T-helper 22 cell (primary cell): ENCODE measurements at regions not wholly inside any gene's neighbourhood (a gene's known extent, or its start where the extent isn't known, plus 50 kb on each side); places are given as distances from the start of the nearest gene placed in this dataset.

Source experiments
- DNase-seq: peaks from one replicate; pipeline ENCODE4 v3.0.0-alpha.2; 2020; ENCODE audit warnings: low read depth

GRCh38 chr9:109950710-109951443 is 170.9 kb downstream of the PALM2AKAP2 start:
- no peak for DNase-seq

- no peak for DNase-seq
These were observed 173.3 kb downstream of the PALM2AKAP2 start for GRCh38 chr9:109953300-109953699.

- no peak for DNase-seq
These were observed 174.0 kb downstream of the PALM2AKAP2 start for GRCh38 chr9:109953813-109954497.

- DNase-seq: no peak
These were observed 176.9 kb downstream of the PALM2AKAP2 start for GRCh38 chr9:109956717-109957440.

- no peak for DNase-seq
These were observed 179.7 kb downstream of the PALM2AKAP2 start for GRCh38 chr9:109959679-109960078.

- no peak for DNase-seq
These were observed 181.6 kb downstream of the PALM2AKAP2 start for GRCh38 chr9:109961626-109962025.

GRCh38 chr9:109962215-109962614 is 182.2 kb downstream of the PALM2AKAP2 start:
- no peak for DNase-seq

- no peak for DNase-seq
These were observed 183.1 kb downstream of the PALM2AKAP2 start for GRCh38 chr9:109963079-109963478.

- DNase-seq: no peak
These were observed 186.8 kb downstream of the PALM2AKAP2 start for GRCh38 chr9:109966643-109967368.

GRCh38 chr9:109967651-109968642 is 187.9 kb downstream of the PALM2AKAP2 start:
- DNase-seq: no peak

- DNase-seq: no peak
These were observed 189.0 kb downstream of the PALM2AKAP2 start for GRCh38 chr9:109969011-109969410.

GRCh38 chr9:109969573-109970237 is 189.7 kb downstream of the PALM2AKAP2 start:
- no peak for DNase-seq

GRCh38 chr9:109971226-109971625 is 191.2 kb downstream of the PALM2AKAP2 start:
- no peak for DNase-seq

- DNase-seq: no peak
These were observed 192.3 kb downstream of the PALM2AKAP2 start for GRCh38 chr9:109972026-109972882.

- no peak for DNase-seq
These were observed 193.3 kb downstream of the PALM2AKAP2 start for GRCh38 chr9:109973336-109973735.

- DNase-seq: no peak
These were observed 194.3 kb downstream of the PALM2AKAP2 start for GRCh38 chr9:109974143-109974917.

- DNase-seq: no peak
These were observed 194.9 kb downstream of the PALM2AKAP2 start for GRCh38 chr9:109974918-109975276.

GRCh38 chr9:109975574-109976295 is 195.7 kb downstream of the PALM2AKAP2 start:
- DNase-seq: no peak
